Activated T-cell treated with anti-CD3 and anti-CD28 coated beads, Interleukin-2, amount 50 U/mL, for 24 hours (primary cell): ENCODE measurements at regions not wholly inside any gene's neighbourhood (a gene's known extent, or its start where the extent isn't known, plus 50 kb on each side); places are given as distances from the start of the nearest gene placed in this dataset.

ENCODE experiments used
- DNase-seq: peaks from one replicate; pipeline ENCODE4 v3.0.0-alpha.2; 2020
- H3K27ac Mint-ChIP-seq: 2 replicates; pipeline ENCODE4 v1.8.0; 2020; ENCODE audit warnings: mild to moderate bottlenecking, mixed read lengths
- H3K27me3 Mint-ChIP-seq: 2 replicates; pipeline ENCODE4 v1.8.0; 2020; ENCODE audit warnings: mixed read lengths
- H3K36me3 Mint-ChIP-seq: 2 replicates; pipeline ENCODE4 v1.8.0; 2020; ENCODE audit warnings: low read depth, mixed read lengths
- H3K4me1 Mint-ChIP-seq: 2 replicates; pipeline ENCODE4 v1.8.0; 2020; ENCODE audit warnings: low read depth, mixed read lengths
- H3K4me3 Mint-ChIP-seq: 2 replicates; pipeline ENCODE4 v1.8.0; 2020; ENCODE audit warnings: mild to moderate bottlenecking, moderate library complexity, mixed read lengths
- H3K9me3 Mint-ChIP-seq: 2 replicates; pipeline ENCODE4 v1.8.0; 2020; ENCODE audit warnings: mixed read lengths

GRCh38 chr13:73585236-73585635 is 526.4 kb downstream of the KLF5 start:
- Mint-ChIP-seq H3K27ac (no peak overlapping the region), H3K36me3 (no peaks in the 10 kb centered on the region), H3K27me3 (no peaks in the 10 kb centered on the region), H3K4me3 (no peak overlapping the region), H3K9me3 (peaks cover 2% of the 10 kb centered on the region), H3K4me1 (no peaks in the 10 kb centered on the region)
- no peak for DNase-seq

GRCh38 chr13:73583331-73583730 is 524.5 kb downstream of the KLF5 start:
- H3K9me3 Mint-ChIP-seq = peaks cover 2% of the 10 kb centered on the region
- H3K36me3 Mint-ChIP-seq = no peaks in the 10 kb centered on the region
- H3K27ac Mint-ChIP-seq = no peak overlapping the region
- H3K4me3 Mint-ChIP-seq = no peak overlapping the region
- H3K27me3 Mint-ChIP-seq = no peaks in the 10 kb centered on the region
- H3K4me1 Mint-ChIP-seq = no peaks in the 10 kb centered on the region
- no peak for DNase-seq

DNA sequence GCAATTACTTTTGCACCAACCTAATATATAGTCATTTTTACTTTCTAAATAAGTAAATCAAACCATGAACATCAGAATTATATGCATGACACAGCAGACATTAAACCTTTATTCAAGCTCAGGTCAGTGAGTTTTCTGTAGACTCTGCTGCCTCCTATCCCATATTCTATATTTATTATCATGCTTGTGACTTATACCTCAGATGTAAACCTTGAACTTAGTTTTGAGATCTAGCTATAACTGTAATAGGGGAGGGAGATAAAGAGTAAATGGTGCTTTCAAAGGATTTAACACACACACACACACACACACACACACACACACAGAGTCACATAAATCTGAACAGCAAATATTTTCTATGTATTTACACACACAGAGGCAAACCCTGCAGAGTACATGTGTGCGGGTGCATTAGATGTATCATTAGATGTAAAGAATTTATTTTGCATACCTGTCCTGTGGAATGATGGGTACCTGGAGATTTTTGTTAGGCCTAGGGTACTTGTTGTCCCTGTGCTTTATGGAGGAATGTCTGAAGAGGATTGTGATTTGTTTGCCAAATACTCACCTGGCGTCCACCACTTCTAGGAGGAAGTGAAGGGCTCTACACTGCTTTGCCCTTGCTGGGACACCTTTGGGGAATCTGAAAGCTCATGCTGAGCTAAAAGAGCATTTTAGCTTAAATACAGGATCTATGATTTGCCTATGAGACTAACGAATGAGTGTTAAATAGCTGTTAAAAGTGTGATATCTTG is 521.9 kb downstream of the KLF5 start:
- no peak overlapping the region for H3K4me3 Mint-ChIP-seq
- H3K27me3 Mint-ChIP-seq = no peaks in the 10 kb centered on the region
- no peaks in the 10 kb centered on the region for H3K4me1 Mint-ChIP-seq
- no peaks in the 10 kb centered on the region for H3K36me3 Mint-ChIP-seq
- peaks cover 2% of the 10 kb centered on the region for H3K9me3 Mint-ChIP-seq
- DNase-seq = no peak
- H3K27ac Mint-ChIP-seq = no peak overlapping the region

DNA sequence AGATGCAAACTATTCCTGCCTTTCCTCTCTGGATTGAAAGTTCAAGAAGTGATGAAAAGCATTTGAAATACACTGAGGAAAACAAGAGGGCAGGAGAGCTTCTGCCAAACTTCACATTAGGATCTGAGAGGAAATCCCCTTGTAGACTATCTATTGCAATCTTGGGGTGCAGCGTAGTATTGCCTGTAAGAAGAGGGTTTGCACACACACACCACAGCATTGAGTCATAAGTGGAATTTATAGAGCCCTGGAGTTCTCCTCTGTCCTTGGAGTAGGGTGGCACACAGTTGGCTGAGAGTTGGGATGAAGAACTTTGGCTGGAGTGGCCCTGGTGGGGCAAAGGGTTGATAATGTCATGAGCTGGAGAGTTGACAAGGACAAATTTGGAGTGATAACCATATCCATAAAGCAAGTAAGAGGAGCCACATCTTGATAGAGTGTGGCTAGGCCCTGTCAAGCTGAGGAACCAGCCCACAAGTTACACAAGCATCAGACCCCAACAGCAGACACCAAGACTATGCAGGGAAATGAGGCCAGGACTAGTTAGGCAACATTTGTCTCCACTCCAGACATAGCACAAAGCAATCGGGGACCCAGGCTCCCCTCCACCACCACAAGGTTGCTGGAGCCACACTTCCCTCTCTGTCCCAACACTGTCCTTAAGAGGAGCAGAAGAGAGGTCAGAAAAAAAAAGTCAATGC is 520.9 kb downstream of the KLF5 start:
- H3K4me3 Mint-ChIP-seq = no peak overlapping the region
- H3K4me1 Mint-ChIP-seq = no peaks in the 10 kb centered on the region
- no peaks in the 10 kb centered on the region for H3K36me3 Mint-ChIP-seq
- no peaks in the 10 kb centered on the region for H3K27me3 Mint-ChIP-seq
- peaks cover under 1% of the 10 kb centered on the region for H3K9me3 Mint-ChIP-seq
- H3K27ac Mint-ChIP-seq = no peak overlapping the region
- DNase-seq = no peak

GRCh38 chr13:73578251-73578875 is 519.6 kb downstream of the KLF5 start:
- Mint-ChIP-seq H3K9me3 (no peaks in the 10 kb centered on the region), H3K27ac (no peak overlapping the region), H3K4me1 (no peaks in the 10 kb centered on the region), H3K27me3 (no peaks in the 10 kb centered on the region), H3K4me3 (no peak overlapping the region), H3K36me3 (no peaks in the 10 kb centered on the region)
- no peak for DNase-seq

DNA sequence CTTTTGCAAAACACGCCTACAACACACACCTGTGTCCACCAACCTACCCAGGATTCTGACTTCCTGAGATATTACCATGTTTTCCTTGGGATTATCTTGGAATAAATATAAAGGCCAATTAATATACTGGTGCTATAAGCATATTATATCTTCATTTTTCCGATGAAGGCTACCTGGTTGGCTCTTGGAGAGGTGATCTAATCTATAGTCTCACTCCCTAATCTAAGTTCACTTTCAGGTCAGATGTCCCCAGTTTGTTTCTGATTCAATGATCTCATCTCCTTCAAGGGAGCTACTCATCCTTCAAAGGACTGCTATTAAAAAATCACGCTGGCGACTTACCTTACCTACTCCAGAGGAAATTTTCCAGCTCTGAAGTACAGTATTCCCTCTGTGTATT is 517.5 kb downstream of the KLF5 start:
- no peak for DNase-seq
- no peak overlapping the region for H3K4me3 Mint-ChIP-seq
- no peaks in the 10 kb centered on the region for H3K36me3 Mint-ChIP-seq
- no peak overlapping the region for H3K27ac Mint-ChIP-seq
- no peaks in the 10 kb centered on the region for H3K27me3 Mint-ChIP-seq
- H3K9me3 Mint-ChIP-seq = no peaks in the 10 kb centered on the region
- H3K4me1 Mint-ChIP-seq = no peaks in the 10 kb centered on the region

GRCh38 chr13:73572824-73573223 is 514.0 kb downstream of the KLF5 start:
- H3K27ac Mint-ChIP-seq = no peak overlapping the region
- H3K4me3 Mint-ChIP-seq = no peak overlapping the region
- no peaks in the 10 kb centered on the region for H3K36me3 Mint-ChIP-seq
- H3K4me1 Mint-ChIP-seq = no peaks in the 10 kb centered on the region
- DNase-seq = no peak
- H3K9me3 Mint-ChIP-seq = no peaks in the 10 kb centered on the region
- H3K27me3 Mint-ChIP-seq = no peaks in the 10 kb centered on the region

GRCh38 chr13:73571376-73571775 is 512.6 kb downstream of the KLF5 start:
- H3K4me3 Mint-ChIP-seq = no peak overlapping the region
- no peak overlapping the region for H3K27ac Mint-ChIP-seq
- H3K36me3 Mint-ChIP-seq = no peaks in the 10 kb centered on the region
- H3K4me1 Mint-ChIP-seq = no peaks in the 10 kb centered on the region
- no peak for DNase-seq
- no peaks in the 10 kb centered on the region for H3K9me3 Mint-ChIP-seq
- H3K27me3 Mint-ChIP-seq = no peaks in the 10 kb centered on the region

DNA sequence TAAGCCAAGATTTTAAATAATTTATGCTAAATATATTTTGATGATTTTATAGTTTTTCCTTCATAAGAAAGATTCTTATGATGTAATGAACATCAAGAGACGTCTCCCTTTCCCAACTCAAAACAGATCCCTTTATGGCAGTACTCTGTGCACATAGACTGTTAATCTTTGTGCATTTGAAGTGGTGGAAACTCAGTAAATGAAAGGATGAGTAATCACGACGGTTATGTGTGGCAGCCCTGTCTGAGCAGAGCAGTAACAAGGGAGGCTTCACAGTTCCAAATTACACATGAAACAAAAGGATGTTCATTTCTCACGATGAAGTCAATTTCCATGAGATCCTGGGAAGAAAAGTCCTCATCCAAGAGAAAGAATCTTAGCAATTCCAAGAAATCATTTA is 498.1 kb downstream of the KLF5 start:
- Mint-ChIP-seq H3K27ac (no peak overlapping the region), H3K27me3 (no peaks in the 10 kb centered on the region), H3K4me3 (no peak overlapping the region), H3K9me3 (no peaks in the 10 kb centered on the region), H3K36me3 (no peaks in the 10 kb centered on the region), H3K4me1 (no peaks in the 10 kb centered on the region)
- no peak for DNase-seq

GRCh38 chr13:73556128-73556527 is 497.3 kb downstream of the KLF5 start:
- H3K36me3 Mint-ChIP-seq = no peaks in the 10 kb centered on the region
- no peak for DNase-seq
- H3K4me3 Mint-ChIP-seq = no peak overlapping the region
- H3K9me3 Mint-ChIP-seq = no peaks in the 10 kb centered on the region
- no peak overlapping the region for H3K27ac Mint-ChIP-seq
- no peaks in the 10 kb centered on the region for H3K27me3 Mint-ChIP-seq
- H3K4me1 Mint-ChIP-seq = no peaks in the 10 kb centered on the region

DNA sequence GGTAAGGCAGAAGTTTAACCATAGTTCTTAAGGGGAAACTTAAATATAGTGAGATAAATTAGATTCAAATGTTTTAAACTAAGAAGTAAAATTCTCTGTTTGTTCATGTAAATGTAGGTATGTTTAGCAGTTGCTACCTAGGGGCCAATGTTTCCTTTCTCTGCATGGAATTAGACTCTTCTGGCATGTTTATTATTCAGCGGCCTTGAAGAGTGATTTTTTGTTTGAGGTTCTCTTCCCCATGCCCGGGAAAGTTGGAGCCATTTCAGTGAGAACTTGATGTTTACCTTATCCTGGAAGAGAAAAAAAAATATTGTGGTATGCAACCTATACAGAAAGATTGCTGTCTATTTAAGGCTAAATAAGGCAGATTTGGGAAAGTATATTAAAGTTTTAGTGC is 492.9 kb downstream of the KLF5 start:
- Mint-ChIP-seq H3K9me3 (no peaks in the 10 kb centered on the region), H3K27me3 (no peaks in the 10 kb centered on the region), H3K4me1 (no peaks in the 10 kb centered on the region), H3K4me3 (no peak overlapping the region), H3K36me3 (no peaks in the 10 kb centered on the region), H3K27ac (no peak overlapping the region)
- DNase-seq = no peak

DNA sequence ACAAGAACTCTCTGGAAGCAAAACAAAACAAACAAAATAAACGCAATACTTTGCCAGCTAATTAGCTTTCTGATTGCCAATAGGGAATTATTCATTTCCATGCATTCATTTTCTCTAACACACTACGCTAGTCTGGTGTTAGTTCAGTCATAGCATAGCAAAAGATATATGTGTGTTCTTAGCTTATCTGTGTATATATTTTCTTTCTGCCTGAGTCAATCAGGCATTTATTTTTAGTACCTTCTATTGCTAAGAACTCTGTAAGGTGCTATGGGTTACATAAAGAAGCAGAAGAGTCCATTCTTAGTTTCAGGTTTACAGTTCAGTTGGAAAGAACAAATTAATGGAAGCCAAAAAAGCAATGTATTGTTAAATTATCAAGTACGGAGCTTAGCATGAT is 490.9 kb downstream of the KLF5 start:
- no peaks in the 10 kb centered on the region for H3K27me3 Mint-ChIP-seq
- no peaks in the 10 kb centered on the region for H3K36me3 Mint-ChIP-seq
- no peaks in the 10 kb centered on the region for H3K4me1 Mint-ChIP-seq
- no peaks in the 10 kb centered on the region for H3K9me3 Mint-ChIP-seq
- no peak for DNase-seq
- H3K27ac Mint-ChIP-seq = no peak overlapping the region
- no peak overlapping the region for H3K4me3 Mint-ChIP-seq

- Mint-ChIP-seq H3K36me3 (no peaks in the 10 kb centered on the region), H3K27ac (no peak overlapping the region), H3K4me3 (no peak overlapping the region), H3K27me3 (no peaks in the 10 kb centered on the region), H3K4me1 (no peaks in the 10 kb centered on the region), H3K9me3 (no peaks in the 10 kb centered on the region)
- no peak for DNase-seq
Measured at GRCh38 chr13:73548449-73548848, 489.6 kb downstream of the KLF5 start.

GRCh38 chr13:73547239-73547638 is 488.4 kb downstream of the KLF5 start:
- Mint-ChIP-seq H3K36me3 (no peaks in the 10 kb centered on the region), H3K4me3 (no peak overlapping the region), H3K4me1 (no peaks in the 10 kb centered on the region), H3K9me3 (no peaks in the 10 kb centered on the region), H3K27me3 (no peaks in the 10 kb centered on the region), H3K27ac (no peak overlapping the region)
- no peak for DNase-seq

DNA sequence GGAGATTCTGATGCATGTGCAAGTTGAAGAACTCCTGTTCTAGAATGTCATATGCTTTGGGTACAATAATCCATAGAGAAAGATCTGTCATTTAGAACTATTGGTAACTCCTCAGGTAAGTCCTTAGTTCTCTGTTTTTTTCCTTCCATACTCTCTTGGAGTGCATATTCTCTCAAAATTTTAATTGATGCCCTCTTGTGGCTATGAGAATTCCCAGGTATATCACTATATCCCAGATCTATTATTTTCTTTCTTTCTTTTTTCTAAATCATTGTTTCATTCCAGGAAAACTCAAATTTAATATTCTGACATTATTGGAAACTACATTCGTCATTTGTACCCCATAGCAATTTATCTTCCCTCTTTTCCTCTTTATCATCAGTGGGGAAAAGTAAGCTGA is 485.4 kb downstream of the KLF5 start:
- Mint-ChIP-seq H3K4me3 (no peak overlapping the region), H3K36me3 (no peaks in the 10 kb centered on the region), H3K4me1 (no peaks in the 10 kb centered on the region), H3K27me3 (no peaks in the 10 kb centered on the region), H3K27ac (no peak overlapping the region), H3K9me3 (no peaks in the 10 kb centered on the region)
- no peak for DNase-seq
